Heart left ventricle (tissue), 13 donors: ENCODE measurements at regions not wholly inside any gene's neighbourhood (a gene's known extent, or its start where the extent isn't known, plus 50 kb on each side); places are given as distances from the start of the nearest gene placed in this dataset.

Experiments used
- POLR2A ChIP-seq, 2 donors: fragments of 450-650 bp; IDR thresholded peaks; one replicate each; pipeline ENCODE4 v1.6.1; 2017; ENCODE audit warnings: antibody characterized with exemption in 2 of 2, mild to moderate bottlenecking in 2 of 2, moderate library complexity in 2 of 2
- TF ChIP-seq, protein P1 (sequence below), 12 donors: fragments of 200-600 bp; sonication (generic) in 4 of 12; IDR thresholded peaks; one replicate each; pipeline versions ENCODE4 v1.5.0 to v1.8.0; 2018 to 2022; ENCODE audit warnings: antibody characterized with exemption in 12 of 12, mild to moderate bottlenecking in 5 of 12
- donor health status: ischemic (EF 13 %, LVEDD 7.1; RV severe dilation, severe dysfunction).
- donor health status: DM: no; HTN: yes; CAD: no.
- donor health status: DM: no; HTN: no; CAD: no.
- donor health status: ischemic (EF 25% LVEDD 6.9; RV normal size, moderate dysfunction).
- donor health status: ischemic (EF 25% LVEDD 5.7; RV mildly dilated, moderate dysfunction).
- donor health status: ischemic (EF 35%, LVEDD 5.7; RV mildly dilated, moderate dysfunction).
- donor health status: nonischemic (EF 11% LVEDD 7.7; RV severe dilation, severe dysfunction).
- donor health status: DM: yes; HTN: yes; CAD: no.
- donor health status: PGD.
- donor health status: ischemic (EF 29% LVEDD 5.4; RV normal size, mild dysfunction).
- donor health status: nonischemic (EF 23%, LVEDD 6.1; RV moderate dilation, normal function).

DNA sequence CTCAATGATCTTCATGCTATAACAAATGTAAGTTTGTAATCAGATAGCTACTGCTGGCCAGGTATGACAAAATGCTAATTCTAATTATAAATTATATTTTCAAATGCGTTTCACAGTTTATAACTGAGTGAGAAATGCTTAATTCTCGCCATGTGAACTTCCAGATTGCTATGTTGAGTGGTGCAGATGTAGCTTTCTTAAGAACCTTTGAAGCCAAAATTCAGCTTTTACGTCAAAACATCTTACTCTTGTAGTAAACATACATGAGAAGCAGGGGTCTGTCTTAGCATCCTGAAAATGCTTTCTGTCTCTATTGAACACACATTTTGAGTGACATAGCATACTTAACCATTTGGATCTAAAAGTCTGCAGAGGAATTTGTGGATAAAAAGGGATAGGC lies 176.5 kb upstream of the PRICKLE1 start:
- TF ChIP-seq, protein P1, sequence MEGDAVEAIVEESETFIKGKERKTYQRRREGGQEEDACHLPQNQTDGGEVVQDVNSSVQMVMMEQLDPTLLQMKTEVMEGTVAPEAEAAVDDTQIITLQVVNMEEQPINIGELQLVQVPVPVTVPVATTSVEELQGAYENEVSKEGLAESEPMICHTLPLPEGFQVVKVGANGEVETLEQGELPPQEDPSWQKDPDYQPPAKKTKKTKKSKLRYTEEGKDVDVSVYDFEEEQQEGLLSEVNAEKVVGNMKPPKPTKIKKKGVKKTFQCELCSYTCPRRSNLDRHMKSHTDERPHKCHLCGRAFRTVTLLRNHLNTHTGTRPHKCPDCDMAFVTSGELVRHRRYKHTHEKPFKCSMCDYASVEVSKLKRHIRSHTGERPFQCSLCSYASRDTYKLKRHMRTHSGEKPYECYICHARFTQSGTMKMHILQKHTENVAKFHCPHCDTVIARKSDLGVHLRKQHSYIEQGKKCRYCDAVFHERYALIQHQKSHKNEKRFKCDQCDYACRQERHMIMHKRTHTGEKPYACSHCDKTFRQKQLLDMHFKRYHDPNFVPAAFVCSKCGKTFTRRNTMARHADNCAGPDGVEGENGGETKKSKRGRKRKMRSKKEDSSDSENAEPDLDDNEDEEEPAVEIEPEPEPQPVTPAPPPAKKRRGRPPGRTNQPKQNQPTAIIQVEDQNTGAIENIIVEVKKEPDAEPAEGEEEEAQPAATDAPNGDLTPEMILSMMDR (IDR thresholded peaks at IDR 0.05), result no peak
- TF ChIP-seq POLR2A (IDR thresholded peaks at IDR 0.05), result no peak
